Stomach (tissue), 8 donors: ENCODE measurements at regions not wholly inside any gene's neighbourhood (a gene's known extent, or its start where the extent isn't known, plus 50 kb on each side); places are given as distances from the start of the nearest gene placed in this dataset.
"Not testable (repeated sequence)": the region's sequence is repeated elsewhere in the genome, so short reads cannot be mapped to it uniquely, and the experiment has no call there.

Experiments used
- DNase-seq, 2 donors: peaks; one replicate each; pipeline versions ENCODE4 v3.0.0 to v3.0.0-alpha.2; 2013 to 2019
- H3K27ac ChIP-seq, 5 donors: fragments of 200-600 bp in 4 of 5; sonication (generic) in 4 of 5; one replicate each; pipeline ENCODE4 v1.5.1; 2013 to 2019; ENCODE audit warnings: mild to moderate bottlenecking in 1 of 5, moderate library complexity in 1 of 5
- H3K27me3 ChIP-seq, 3 donors: fragments of 200-600 bp; sonication (generic); one replicate each; pipeline ENCODE4 v1.5.1; 2017 to 2019; ENCODE audit warnings: mixed run types in 1 of 3
- H3K36me3 ChIP-seq, 4 donors: fragments of 200-600 bp; sonication (generic); 1 replicate in 3 of 4; 2 replicates in 1 of 4; pipeline ENCODE4 v1.5.1; 2016 to 2019
- H3K4me1 ChIP-seq, 4 donors: fragments of 200-600 bp; sonication (generic); one replicate each; pipeline ENCODE4 v1.5.1; 2016 to 2019
- H3K4me3 ChIP-seq, 4 donors: fragments of 200-600 bp; sonication (generic) in 3 of 4; one replicate each; pipeline ENCODE4 v1.5.1; 2016 to 2019; ENCODE audit warnings: mild to moderate bottlenecking in 1 of 4
- H3K9me3 ChIP-seq, 4 donors: fragments of 200-600 bp; sonication (generic); one replicate each; pipeline ENCODE4 v1.5.1; 2016 to 2019
- CTCF ChIP-seq, 7 experiments: fragments of 450-650 bp in 4 of 7; fragments of 200-600 bp in 3 of 7; sonication (generic) in 3 of 7; IDR thresholded peaks; one replicate each; pipeline ENCODE4 v1.5.1; 2016 to 2019; ENCODE audit warnings: antibody characterized with exemption in 7 of 7, control low read depth in 2 of 7, mild to moderate bottlenecking in 1 of 7
- EP300 ChIP-seq: sonication (generic); formaldehyde crosslinking; IDR thresholded peaks from one replicate; pipeline ENCODE4 v1.6.1; 2017; ENCODE audit warnings: antibody characterized with exemption
- POLR2A ChIP-seq, 4 donors: fragments of 450-650 bp; IDR thresholded peaks; one replicate each; pipeline ENCODE4 v1.6.1; 2016; ENCODE audit warnings: antibody characterized with exemption in 4 of 4, control low read depth in 2 of 4, mild to moderate bottlenecking in 1 of 4, moderate library complexity in 1 of 4
- POLR2AphosphoS5 ChIP-seq, 3 donors: sonication (generic); formaldehyde crosslinking; IDR thresholded peaks; one replicate each; pipeline ENCODE4 v1.6.1; 2016; ENCODE audit warnings: antibody characterized with exemption in 3 of 3
- WGBS, 5 donors: extraction: QIAGEN DNeasy Blood & Tissue Kit in 3 of 5; methylation state at CpG; one replicate each; pipeline versions ENCODE4 v1.1.5 to v1.1.7; 2013 to 2018; 5-methylcytosine and 5-hydroxymethylcytosine counted together
- intact Hi-C: fragments of 100-400 bp; cut with DNase I; formaldehyde crosslinking; loops from one replicate; pipeline ENCODE4 v1.15.1; 2023; ENCODE audit warnings: low total_unique reads
- donor health status: healthy with polysubstance abuse.
- donor health status: Bipolar disorder and iron deficiency.
- donor health status: healthy.

GRCh38 chr12:97063292-97063935 lies 156.4 kb downstream of the NEDD1 start:
- no peak for DNase-seq
- Histone ChIP-seq H3K36me3 (no peaks in the 10 kb centered on the region), H3K27me3 (no peaks in the 10 kb centered on the region), H3K9me3 (no peaks in the 10 kb centered on the region), H3K4me1 (no peaks in the 10 kb centered on the region), H3K27ac (no peak overlapping the region), H3K4me3 (no peak overlapping the region)
- intact Hi-C loops = no loop called here
- 53 to 87% (median 70%) methylated on average over 1 of the region's 1 CpG for WGBS, 5 donors
- TF ChIP-seq CTCF (IDR thresholded peaks at IDR 0.05) = no peak
- TF ChIP-seq EP300 = no peak
- no peak for TF ChIP-seq POLR2A (IDR thresholded peaks at IDR 0.05)
- no peak for TF ChIP-seq POLR2AphosphoS5 (IDR thresholded peaks at IDR 0.05)

GRCh38 chr12:97075161-97075933 lies 168.3 kb downstream of the NEDD1 start:
- no peak overlapping the region for H3K4me3 ChIP-seq
- no peaks in the 10 kb centered on the region for H3K36me3 ChIP-seq
- intact Hi-C loops = no loop called here
- WGBS, 5 donors = 17 to 32% (median 24%) methylated on average over 6 of the region's 6 CpGs
- no peaks in the 10 kb centered on the region for H3K27me3 ChIP-seq
- H3K27ac ChIP-seq = no peak overlapping the region
- no peak for TF ChIP-seq CTCF (IDR thresholded peaks at IDR 0.05)
- no peak for TF ChIP-seq EP300
- TF ChIP-seq POLR2A (IDR thresholded peaks at IDR 0.05) = no peak
- no peak for TF ChIP-seq POLR2AphosphoS5 (IDR thresholded peaks at IDR 0.05)
- H3K9me3 ChIP-seq = no peaks in the 10 kb centered on the region
- peak in 1 of 2 donors; percentile 23 for DNase-seq
- H3K4me1 ChIP-seq = no peaks in the 10 kb centered on the region

GRCh38 chr12:97075934-97076630 lies 169.0 kb downstream of the NEDD1 start:
- no peak overlapping the region for H3K4me3 ChIP-seq
- intact Hi-C loops = no loop called here
- no peaks in the 10 kb centered on the region for H3K4me1 ChIP-seq
- H3K9me3 ChIP-seq = no peaks in the 10 kb centered on the region
- 72 to 79% (median 75%) methylated on average over 6 of the region's 6 CpGs for WGBS, 5 donors
- TF ChIP-seq CTCF (IDR thresholded peaks at IDR 0.05) = no peak
- no peak for TF ChIP-seq EP300
- no peak for TF ChIP-seq POLR2A (IDR thresholded peaks at IDR 0.05)
- TF ChIP-seq POLR2AphosphoS5 (IDR thresholded peaks at IDR 0.05) = no peak
- H3K27me3 ChIP-seq = no peaks in the 10 kb centered on the region
- no peaks in the 10 kb centered on the region for H3K36me3 ChIP-seq
- no peak overlapping the region for H3K27ac ChIP-seq
- DNase-seq = no peak

- H3K9me3 ChIP-seq, DNase-seq, H3K27ac ChIP-seq, H3K4me3 ChIP-seq, intact Hi-C loops, H3K36me3 ChIP-seq, H3K27me3 ChIP-seq, H3K4me1 ChIP-seq: not testable (repeated sequence)
- 78 to 89% (median 81%) methylated on average over 9 of the region's 9 CpGs for WGBS, 5 donors
These were observed 169.9 kb downstream of the NEDD1 start for GRCh38 chr12:97076912-97077311.
